H9 (cell line): ENCODE measurements at regions not wholly inside any gene's neighbourhood (a gene's known extent, or its start where the extent isn't known, plus 50 kb on each side); places are given as distances from the start of the nearest gene placed in this dataset.

Experiments
- DNase-seq: peaks from one replicate; pipeline ENCODE4 v3.0.0-alpha.2; 2017
- H2AFZ ChIP-seq: one replicate; pipeline ENCODE4 v1.6.1; 2013; ENCODE audit warnings: mild to moderate bottlenecking, low read length, control low read depth, moderate library complexity
- H2AK5ac ChIP-seq: 2 replicates; pipeline ENCODE4 v1.6.1; 2013; ENCODE audit warnings: low read length, control low read depth, mixed read lengths; ENCODE audit not compliant: insufficient read length
- H2BK120ac ChIP-seq: one replicate; pipeline ENCODE4 v1.6.1; 2013; ENCODE audit warnings: low read depth, mild to moderate bottlenecking, low read length, control low read depth, inconsistent platforms; ENCODE audit not compliant: poor library complexity, severe bottlenecking
- H2BK12ac ChIP-seq: 2 replicates; pipeline ENCODE4 v1.6.1; 2013; ENCODE audit warnings: low read length, control low read depth, mixed read lengths, low read depth; ENCODE audit not compliant: insufficient read length
- H2BK15ac ChIP-seq: 2 replicates; pipeline ENCODE4 v1.6.1; 2013; ENCODE audit warnings: low read depth, low read length, control low read depth
- H2BK20ac ChIP-seq: one replicate; pipeline ENCODE4 v1.6.1; 2013; ENCODE audit warnings: low read depth, mild to moderate bottlenecking, low read length, control low read depth, inconsistent platforms; ENCODE audit not compliant: poor library complexity, severe bottlenecking
- H2BK5ac ChIP-seq: 2 replicates; pipeline ENCODE4 v1.6.1; 2013; ENCODE audit warnings: low read length, control low read depth, mixed read lengths; ENCODE audit not compliant: insufficient read length
- H3K14ac ChIP-seq: 2 replicates; pipeline ENCODE4 v1.6.1; 2013; ENCODE audit warnings: low read length, control low read depth; ENCODE audit not compliant: insufficient read depth
- H3K18ac ChIP-seq: 2 replicates; pipeline ENCODE4 v1.6.1; 2013; ENCODE audit warnings: low read depth, mild to moderate bottlenecking, mixed read lengths, low read length, control low read depth; ENCODE audit not compliant: insufficient read length
- H3K23ac ChIP-seq: 2 replicates; pipeline ENCODE4 v1.6.1; 2013; ENCODE audit warnings: low read length, control low read depth, mixed read lengths, low read depth; ENCODE audit not compliant: insufficient read length
- H3K23me2 ChIP-seq: 2 replicates; pipeline ENCODE4 v1.6.1; 2013; ENCODE audit warnings: low read depth, mild to moderate bottlenecking, mixed read lengths, low read length, control low read depth; ENCODE audit not compliant: insufficient read length, poor library complexity, severe bottlenecking
- H3K27ac ChIP-seq: 2 replicates; pipeline ENCODE4 v1.5.1; 2013; ENCODE audit warnings: low read length, control low read depth, mixed read lengths, low read depth; ENCODE audit not compliant: insufficient read length
- H3K27me3 ChIP-seq: 2 replicates; pipeline ENCODE4 v1.6.1; 2013; ENCODE audit warnings: low read length, control low read depth, inconsistent platforms; ENCODE audit not compliant: insufficient read depth
- H3K4ac ChIP-seq: 2 replicates; pipeline ENCODE4 v1.6.1; 2013; ENCODE audit warnings: low read depth, mild to moderate bottlenecking, control low read depth, inconsistent platforms, low read length, moderate library complexity
- H3K4me1 ChIP-seq: 2 replicates; pipeline ENCODE4 v1.6.1; 2013; ENCODE audit warnings: low read length, control low read depth, inconsistent platforms; ENCODE audit not compliant: insufficient read depth
- H3K4me2 ChIP-seq: 2 replicates; pipeline ENCODE4 v1.6.1; 2013; ENCODE audit warnings: low read length, control low read depth, mixed read lengths; ENCODE audit not compliant: insufficient read length, insufficient read depth
- H3K56ac ChIP-seq: 2 replicates; pipeline ENCODE4 v1.6.1; 2013; ENCODE audit warnings: low read depth, mild to moderate bottlenecking, mixed read lengths, low read length, control low read depth; ENCODE audit not compliant: insufficient read length
- H3K79me1 ChIP-seq: 2 replicates; pipeline ENCODE4 v1.6.1; 2013; ENCODE audit warnings: low read depth, mild to moderate bottlenecking, moderate library complexity, low read length, control low read depth, inconsistent platforms; ENCODE audit not compliant: insufficient read depth, poor library complexity, severe bottlenecking
- H3K79me2 ChIP-seq: 2 replicates; pipeline ENCODE4 v1.6.1; 2013; ENCODE audit warnings: low read length, control low read depth, inconsistent platforms; ENCODE audit not compliant: insufficient read depth
- H3K9ac ChIP-seq: 2 replicates; pipeline ENCODE4 v1.6.1; 2013; ENCODE audit warnings: low read length, control low read depth, mixed read lengths; ENCODE audit not compliant: insufficient read length; ENCODE audit errors: extremely low read depth
- H3K9me3 ChIP-seq: one replicate; pipeline ENCODE4 v1.6.1; 2013; ENCODE audit warnings: low read depth, low read length, inconsistent platforms; ENCODE audit not compliant: control insufficient read depth
- H3T11ph ChIP-seq: one replicate; pipeline ENCODE4 v1.6.1; 2013; ENCODE audit warnings: mild to moderate bottlenecking, low read length, control low read depth, inconsistent platforms
- H4K20me1 ChIP-seq: one replicate; pipeline ENCODE4 v1.6.1; 2013; ENCODE audit not compliant: control insufficient read depth, insufficient read length, insufficient read depth
- H4K5ac ChIP-seq: 2 replicates; pipeline ENCODE4 v1.6.1; 2013; ENCODE audit warnings: low read depth, mild to moderate bottlenecking, mixed read lengths, low read length, control low read depth; ENCODE audit not compliant: insufficient read length
- H4K8ac ChIP-seq: replicated peaks from 2 replicates; pipeline ENCODE4 v1.6.1; 2013; ENCODE audit warnings: low read length, control low read depth, mixed read lengths, low read depth; ENCODE audit not compliant: insufficient read length
- H4K91ac ChIP-seq: 2 replicates; pipeline ENCODE4 v1.6.1; 2013; ENCODE audit warnings: low read depth, mild to moderate bottlenecking, moderate library complexity, mixed read lengths, low read length, control low read depth; ENCODE audit not compliant: insufficient read length
- H3K27ac Mint-ChIP-seq, 3 experiments: 2 replicates in 2 of 3; 3 replicates in 1 of 3; pipeline ENCODE4 v1.8.0; 2020 to 2021; ENCODE audit warnings: mixed read lengths in 3 of 3, mild to moderate bottlenecking in 1 of 3, moderate library complexity in 1 of 3
- H3K27me3 Mint-ChIP-seq: 2 replicates; pipeline ENCODE4 v1.8.0; 2021; ENCODE audit warnings: low read depth, mild to moderate bottlenecking, moderate library complexity, mixed read lengths
- H3K36me3 Mint-ChIP-seq, 3 experiments: 2 replicates in 2 of 3; 3 replicates in 1 of 3; pipeline ENCODE4 v1.8.0; 2020 to 2021; ENCODE audit warnings: low read depth in 3 of 3, mixed read lengths in 3 of 3; ENCODE audit not compliant: insufficient read depth in 1 of 3
- H3K4me1 Mint-ChIP-seq, 2 experiments: 2 replicates each; pipeline ENCODE4 v1.8.0; 2020; ENCODE audit warnings: mixed read lengths in 2 of 2
- H3K4me3 Mint-ChIP-seq, 2 experiments: 2 replicates in 1 of 2; 3 replicates in 1 of 2; pipeline ENCODE4 v1.8.0; 2020 to 2021; ENCODE audit warnings: mild to moderate bottlenecking in 2 of 2, mixed read lengths in 2 of 2, moderate library complexity in 1 of 2
- H3K9me3 Mint-ChIP-seq, 2 experiments: 2 replicates in 1 of 2; 3 replicates in 1 of 2; pipeline ENCODE4 v1.8.0; 2020; ENCODE audit warnings: mild to moderate bottlenecking in 2 of 2, mixed read lengths in 2 of 2, moderate library complexity in 1 of 2
- CTCF ChIP-seq: fragments of 200-600 bp; sonication (generic); conservative IDR thresholded peaks from 3 replicates; pipeline ENCODE4 v1.8.0; 2021; ENCODE audit warnings: antibody characterized with exemption, mild to moderate bottlenecking
- WGBS: extraction: QIAGEN DNeasy Blood & Tissue Kit; methylation state at CpG from one replicate; pipeline ENCODE4 v1.1.7; 2013; ENCODE audit warnings: missing lambda C conversion rate, low lambda C conversion rate, mixed read lengths; ENCODE audit not compliant: insufficient read length; ENCODE audit errors: extremely low coverage; 5-methylcytosine and 5-hydroxymethylcytosine counted together

GRCh38 chr21:28550057-28550825, 442.4 kb downstream of the LTN1 start:
- Mint-ChIP-seq H3K4me3 (no peak overlapping the region), H3K36me3 (no peaks in the 10 kb centered on the region), H3K27me3 (no peaks in the 10 kb centered on the region), H3K4me1 (peaks cover 4 to 11% of the 10 kb centered on the region in 2 experiments), H3K9me3 (no peaks in the 10 kb centered on the region), H3K27ac (no peak overlapping the region)
- H2BK12ac ChIP-seq, result no peak overlapping the region
- no peak overlapping the region for H3K14ac ChIP-seq
- no peaks in the 10 kb centered on the region for H3K79me1 ChIP-seq
- no peak overlapping the region for H2AFZ ChIP-seq
- no peak for TF ChIP-seq CTCF
- no peak overlapping the region for H3K23ac ChIP-seq
- H4K5ac ChIP-seq, result no peak overlapping the region
- H3K4ac ChIP-seq, result no peak overlapping the region
- DNase-seq, result no peak
- H3T11ph ChIP-seq, result no peak overlapping the region
- no peak overlapping the region for H2BK15ac ChIP-seq
- no peaks in the 10 kb centered on the region for H3K9me3 ChIP-seq
- no peaks in the 10 kb centered on the region for H3K23me2 ChIP-seq
- no peaks in the 10 kb centered on the region for H3K79me2 ChIP-seq
- H4K20me1 ChIP-seq, result no peaks in the 10 kb centered on the region
- H2BK20ac ChIP-seq, result no peak overlapping the region
- no peak overlapping the region for H4K91ac ChIP-seq
- H2BK120ac ChIP-seq, result no peak overlapping the region
- H3K4me2 ChIP-seq, result no peak overlapping the region
- H3K18ac ChIP-seq, result no peak overlapping the region
- no peak overlapping the region for H4K8ac ChIP-seq
- no peak overlapping the region for H3K56ac ChIP-seq
- H2BK5ac ChIP-seq, result no peak overlapping the region
- no CpG with 5 or more reads among the region's 2 CpGs for WGBS
- no peaks in the 10 kb centered on the region for H3K27me3 ChIP-seq
- no peak overlapping the region for H3K9ac ChIP-seq
- no peak overlapping the region for H2AK5ac ChIP-seq
- H3K4me1 ChIP-seq, result no peaks in the 10 kb centered on the region
- no peak overlapping the region for H3K27ac ChIP-seq
